NT2/D1 (cell line): ENCODE measurements at regions not wholly inside any gene's neighbourhood (a gene's known extent, or its start where the extent isn't known, plus 50 kb on each side); places are given as distances from the start of the nearest gene placed in this dataset.

Experiments used
- DNase-seq: peaks from one replicate; pipeline ENCODE4 v3.0.0-alpha.2; 2011; ENCODE audit warnings: low read depth, low spot score
- H3K27me3 ChIP-seq: 2 replicates; pipeline ENCODE4 v1.6.0; 2011; ENCODE audit warnings: mild to moderate bottlenecking; ENCODE audit not compliant: insufficient read length, insufficient read depth
- H3K36me3 ChIP-seq: 2 replicates; pipeline ENCODE4 v1.6.1; 2011; ENCODE audit warnings: mild to moderate bottlenecking, low read length, mixed read lengths; ENCODE audit not compliant: insufficient read depth, insufficient read length
- H3K4me1 ChIP-seq: 2 replicates; pipeline ENCODE4 v1.5.1; 2011; ENCODE audit not compliant: insufficient read depth, insufficient read length
- H3K4me3 ChIP-seq: 2 replicates; pipeline ENCODE4 v1.5.1; 2011; ENCODE audit warnings: low read depth; ENCODE audit not compliant: insufficient read length
- H3K9ac ChIP-seq: 2 replicates; pipeline ENCODE4 v1.6.0; 2011; ENCODE audit warnings: low read depth; ENCODE audit not compliant: insufficient read length
- H3K9me3 ChIP-seq: 2 replicates; pipeline ENCODE4 v1.5.1; 2011; ENCODE audit warnings: mild to moderate bottlenecking, low read length; ENCODE audit not compliant: insufficient read depth
- SUZ12 ChIP-seq: IDR thresholded peaks from 2 replicates; pipeline ENCODE4 v1.6.1; 2011; ENCODE audit not compliant: insufficient read length, insufficient read depth; ENCODE audit errors: extremely low read depth
- YY1 ChIP-seq: IDR thresholded peaks from 2 replicates; pipeline ENCODE4 v1.6.1; 2011; ENCODE audit not compliant: insufficient read length, insufficient read depth
- ZNF274 ChIP-seq: IDR thresholded peaks from 2 replicates; pipeline ENCODE4 v1.6.1; 2011; ENCODE audit warnings: mild to moderate bottlenecking, low read depth, low read length

DNA sequence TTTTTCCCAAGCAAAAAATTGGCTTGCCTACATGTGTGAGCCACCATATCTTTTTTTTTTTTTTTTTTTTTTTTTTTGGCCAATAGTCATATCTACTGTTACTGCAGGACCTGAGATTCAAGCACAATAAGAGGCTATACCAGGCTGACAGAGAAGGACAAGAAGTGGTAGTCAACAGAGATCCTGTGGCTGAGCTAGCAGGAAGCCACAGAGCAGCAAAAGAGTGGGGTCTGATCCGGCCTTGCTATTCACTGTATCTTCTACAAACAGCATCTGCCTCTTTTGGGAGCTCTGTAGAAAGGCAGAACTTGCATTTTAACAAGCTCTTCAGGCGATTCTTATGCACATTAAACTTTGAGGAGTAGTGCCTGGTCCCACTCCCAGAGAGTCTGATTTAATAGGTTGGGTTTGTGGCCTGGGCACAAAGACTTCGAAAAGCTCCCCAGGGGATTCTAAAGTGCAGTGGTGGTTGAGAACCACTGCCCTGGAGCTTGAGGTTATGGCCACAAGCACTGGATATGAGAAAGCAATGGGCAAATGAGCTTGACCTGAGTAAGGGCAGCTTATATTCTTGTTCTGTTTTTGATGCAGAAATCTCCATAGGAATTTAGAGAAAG is 162.8 kb downstream of the PIK3R1 start:
- Histone ChIP-seq H3K36me3 (no peaks in the 10 kb centered on the region), H3K27me3 (no peaks in the 10 kb centered on the region), H3K4me1 (no peaks in the 10 kb centered on the region), H3K4me3 (no peak overlapping the region), H3K9ac (no peak overlapping the region), H3K9me3 (no peaks in the 10 kb centered on the region; the same call in 1 of the 2 replicates)
- no peak for TF ChIP-seq YY1
- no peak for TF ChIP-seq ZNF274
- TF ChIP-seq SUZ12 = no peak
- peak; percentile 43 for DNase-seq

- DNase-seq = no peak
- Histone ChIP-seq H3K4me1 (no peaks in the 10 kb centered on the region), H3K9me3 (no peaks in the 10 kb centered on the region), H3K9ac (no peak overlapping the region), H3K4me3 (no peak overlapping the region), H3K27me3 (no peaks in the 10 kb centered on the region), H3K36me3 (no peaks in the 10 kb centered on the region)
- TF ChIP-seq SUZ12 (no peak), ZNF274 (no peak), YY1 (no peak)
Measured at GRCh38 chr5:68379275-68380036, 163.9 kb downstream of the PIK3R1 start.

DNA sequence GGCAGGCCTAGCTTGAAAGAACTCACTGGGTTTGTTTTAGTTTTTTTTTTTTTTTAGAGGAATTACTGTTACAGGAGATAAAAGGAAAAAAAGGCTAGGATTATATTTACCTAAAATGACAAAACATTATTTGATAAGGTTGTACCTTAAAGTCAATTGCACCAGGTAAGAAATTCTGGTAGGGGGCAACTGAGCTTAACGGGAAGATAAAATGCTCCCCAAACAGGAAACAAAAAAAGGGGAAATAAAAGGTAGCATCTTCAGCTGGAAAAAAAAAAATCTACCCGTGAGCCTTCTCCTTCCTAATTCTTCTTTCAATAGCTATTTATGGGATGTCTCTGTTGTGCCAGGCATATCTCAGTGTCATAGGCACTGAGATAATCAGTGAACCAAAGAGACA is 164.5 kb downstream of the PIK3R1 start:
- H3K9me3 ChIP-seq = no peaks in the 10 kb centered on the region
- no peak overlapping the region for H3K4me3 ChIP-seq
- H3K27me3 ChIP-seq = no peaks in the 10 kb centered on the region
- H3K9ac ChIP-seq = no peak overlapping the region
- no peak for DNase-seq
- no peaks in the 10 kb centered on the region for H3K4me1 ChIP-seq
- no peak for TF ChIP-seq SUZ12
- H3K36me3 ChIP-seq = no peaks in the 10 kb centered on the region

GRCh38 chr5:68381060-68381459 is 165.5 kb downstream of the PIK3R1 start:
- no peak for TF ChIP-seq YY1
- Histone ChIP-seq H3K36me3 (no peaks in the 10 kb centered on the region), H3K4me3 (no peak overlapping the region), H3K9me3 (no peaks in the 10 kb centered on the region), H3K4me1 (no peaks in the 10 kb centered on the region), H3K27me3 (no peaks in the 10 kb centered on the region), H3K9ac (no peak overlapping the region)
- no peak for DNase-seq

DNA sequence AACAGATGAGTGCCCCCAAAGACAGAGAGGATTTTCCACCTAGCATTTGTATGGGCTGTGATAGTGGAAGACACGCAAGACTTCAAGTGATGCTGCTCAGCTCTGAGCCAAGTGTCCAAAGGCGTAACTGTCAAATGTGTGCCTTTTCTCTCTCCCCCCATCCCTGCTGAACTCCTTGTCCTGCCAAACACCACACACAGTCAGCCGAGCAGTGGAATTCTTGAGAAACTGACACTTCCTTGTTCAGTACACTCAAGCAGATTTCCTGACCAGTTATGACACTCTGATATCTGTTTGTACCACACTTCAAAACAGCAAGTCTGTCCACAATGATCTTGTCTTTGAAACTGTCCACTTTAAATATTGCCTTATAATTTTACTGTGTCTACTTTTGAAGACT is 166.4 kb downstream of the PIK3R1 start:
- no peak overlapping the region for H3K9ac ChIP-seq
- H3K36me3 ChIP-seq = no peaks in the 10 kb centered on the region
- TF ChIP-seq YY1 = no peak
- no peak for TF ChIP-seq SUZ12
- TF ChIP-seq ZNF274 = no peak
- no peaks in the 10 kb centered on the region for H3K9me3 ChIP-seq
- H3K4me1 ChIP-seq = no peaks in the 10 kb centered on the region
- no peak for DNase-seq
- no peak overlapping the region for H3K4me3 ChIP-seq
- no peaks in the 10 kb centered on the region for H3K27me3 ChIP-seq

DNA sequence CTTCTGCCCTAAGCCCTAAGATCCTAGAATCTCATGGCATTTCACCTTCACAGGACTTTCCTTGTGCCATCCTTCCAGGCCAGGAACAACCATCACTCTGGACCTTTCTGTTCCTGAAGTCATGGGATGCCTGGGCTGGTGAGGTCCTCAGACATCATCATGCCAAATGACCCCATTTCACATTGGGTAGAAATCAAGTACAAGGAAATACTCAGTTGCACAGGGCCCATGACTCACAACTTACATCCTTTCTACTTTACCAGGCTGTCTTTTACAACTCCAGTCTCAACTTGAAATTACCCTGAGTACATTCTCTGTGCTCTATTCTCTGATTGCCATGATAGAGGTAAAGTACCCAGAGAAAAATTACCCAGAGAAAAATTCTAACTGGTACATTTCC is 167.1 kb downstream of the PIK3R1 start:
- no peak for DNase-seq
- no peaks in the 10 kb centered on the region for H3K4me1 ChIP-seq
- TF ChIP-seq ZNF274 (no peak), SUZ12 (no peak), YY1 (no peak)
- H3K27me3 ChIP-seq = no peaks in the 10 kb centered on the region
- H3K9me3 ChIP-seq = no peaks in the 10 kb centered on the region
- H3K4me3 ChIP-seq = no peak overlapping the region
- no peak overlapping the region for H3K9ac ChIP-seq
- no peaks in the 10 kb centered on the region for H3K36me3 ChIP-seq

GRCh38 chr5:68383888-68384310 is 168.3 kb downstream of the PIK3R1 start:
- no peaks in the 10 kb centered on the region for H3K9me3 ChIP-seq
- TF ChIP-seq ZNF274 = no peak
- TF ChIP-seq SUZ12 = no peak
- no peak for TF ChIP-seq YY1
- no peaks in the 10 kb centered on the region for H3K27me3 ChIP-seq
- no peak for DNase-seq
- no peak overlapping the region for H3K4me3 ChIP-seq
- no peaks in the 10 kb centered on the region for H3K4me1 ChIP-seq
- H3K9ac ChIP-seq = no peak overlapping the region
- H3K36me3 ChIP-seq = no peaks in the 10 kb centered on the region
